SK-N-SH treated with all-trans-retinoic acid at 6 μM for 48 hours (cell line): ENCODE measurements at regions not wholly inside any gene's neighbourhood (a gene's known extent, or its start where the extent isn't known, plus 50 kb on each side); places are given as distances from the start of the nearest gene placed in this dataset.

Experiments used
- ARNTL ChIP-seq: fragments of 450-650 bp; formaldehyde crosslinking; IDR thresholded peaks from 2 replicates; pipeline ENCODE4 v1.5.0; 2020; ENCODE audit warnings: low read depth, mild to moderate bottlenecking, moderate library complexity, borderline replicate concordance
- CREB5 ChIP-seq: fragments of 250-450 bp; sonication (Bioruptor Pico); IDR thresholded peaks from 2 replicates; pipeline ENCODE4 v1.5.1; 2020; ENCODE audit warnings: low read depth, mild to moderate bottlenecking, moderate library complexity
- GLIS3 ChIP-seq: fragments of 250-450 bp; sonication (Bioruptor Pico); IDR thresholded peaks from 2 replicates; pipeline ENCODE4 v1.5.0; 2020; ENCODE audit warnings: mild to moderate bottlenecking, moderate library complexity
- PATZ1 ChIP-seq: fragments of 250-450 bp; sonication (Bioruptor Pico); IDR thresholded peaks from 2 replicates; pipeline ENCODE4 v1.8.0; 2020; ENCODE audit warnings: mild to moderate bottlenecking, moderate library complexity, borderline replicate concordance
- RARB ChIP-seq: fragments of 250-450 bp; sonication (Bioruptor Pico); IDR thresholded peaks from 2 replicates; pipeline ENCODE4 v1.8.0; 2021; ENCODE audit warnings: mild to moderate bottlenecking, moderate library complexity
- ZC3H10 ChIP-seq: fragments of 250-450 bp; sonication (Bioruptor Pico); IDR thresholded peaks from 2 replicates; pipeline ENCODE4 v1.5.1; 2021; ENCODE audit warnings: mild to moderate bottlenecking, moderate library complexity
- ZFP3 ChIP-seq: fragments of 250-450 bp; sonication (Bioruptor Pico); IDR thresholded peaks from 2 replicates; pipeline ENCODE4 v1.5.0; 2020; ENCODE audit warnings: mild to moderate bottlenecking, moderate library complexity
- ZNF70 ChIP-seq: fragments of 450-650 bp; formaldehyde crosslinking; IDR thresholded peaks from 2 replicates; pipeline ENCODE4 v1.5.0; 2020; ENCODE audit warnings: mild to moderate bottlenecking, moderate library complexity

GRCh38 chr10:23613900-23614299, 175.0 kb downstream of the OTUD1 start:
- TF ChIP-seq PATZ1 (no peak), ZC3H10 (CRISPR knock-in tag) (no peak), CREB5 (CRISPR knock-in tag) (no peak), ZFP3 (no peak), ZNF70 (CRISPR knock-in tag) (no peak), GLIS3 (CRISPR knock-in tag) (no peak), ARNTL (CRISPR knock-in tag) (no peak), RARB (no peak)
